ENCODE measurements at regions not wholly inside any gene's neighbourhood (a gene's known extent, or its start where the extent isn't known, plus 50 kb on each side); places are given as distances from the start of the nearest gene placed in this dataset.

DNA sequence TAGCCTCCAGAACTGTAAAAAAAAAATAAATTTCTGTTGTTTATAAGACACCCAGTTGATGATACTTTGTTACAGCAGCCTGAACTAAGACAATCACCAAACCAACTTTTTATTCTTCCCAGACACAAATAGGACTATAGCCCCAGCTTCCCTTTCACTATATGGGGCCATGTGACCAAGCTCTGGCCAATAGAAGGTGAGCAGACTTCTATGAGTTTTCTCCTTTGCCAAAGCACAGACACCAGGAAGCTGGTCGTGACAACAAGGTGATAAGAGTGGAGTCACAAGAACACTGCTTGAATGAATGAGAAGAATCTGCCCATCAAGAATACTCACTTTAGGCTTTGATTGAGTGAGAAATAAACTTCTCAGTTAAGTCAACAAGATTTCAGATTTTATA, 217.7 kb downstream of the DEPDC1B start:
- TF ChIP-seq, protein P1, sequence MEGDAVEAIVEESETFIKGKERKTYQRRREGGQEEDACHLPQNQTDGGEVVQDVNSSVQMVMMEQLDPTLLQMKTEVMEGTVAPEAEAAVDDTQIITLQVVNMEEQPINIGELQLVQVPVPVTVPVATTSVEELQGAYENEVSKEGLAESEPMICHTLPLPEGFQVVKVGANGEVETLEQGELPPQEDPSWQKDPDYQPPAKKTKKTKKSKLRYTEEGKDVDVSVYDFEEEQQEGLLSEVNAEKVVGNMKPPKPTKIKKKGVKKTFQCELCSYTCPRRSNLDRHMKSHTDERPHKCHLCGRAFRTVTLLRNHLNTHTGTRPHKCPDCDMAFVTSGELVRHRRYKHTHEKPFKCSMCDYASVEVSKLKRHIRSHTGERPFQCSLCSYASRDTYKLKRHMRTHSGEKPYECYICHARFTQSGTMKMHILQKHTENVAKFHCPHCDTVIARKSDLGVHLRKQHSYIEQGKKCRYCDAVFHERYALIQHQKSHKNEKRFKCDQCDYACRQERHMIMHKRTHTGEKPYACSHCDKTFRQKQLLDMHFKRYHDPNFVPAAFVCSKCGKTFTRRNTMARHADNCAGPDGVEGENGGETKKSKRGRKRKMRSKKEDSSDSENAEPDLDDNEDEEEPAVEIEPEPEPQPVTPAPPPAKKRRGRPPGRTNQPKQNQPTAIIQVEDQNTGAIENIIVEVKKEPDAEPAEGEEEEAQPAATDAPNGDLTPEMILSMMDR (IDR thresholded peaks at IDR 0.05) = no peak
- TF ChIP-seq POLR2A (IDR thresholded peaks at IDR 0.05) = no peak
